GM23338 (cell line): ENCODE measurements at regions not wholly inside any gene's neighbourhood (a gene's known extent, or its start where the extent isn't known, plus 50 kb on each side); places are given as distances from the start of the nearest gene placed in this dataset.

Experiments
- ATAC-seq: fragments of 200-7000 bp; cut with Tn5 transposase; 3 replicates; pipeline ENCODE4 v1.9.1; 2020
- DNase-seq: peaks from one replicate; pipeline ENCODE4 v3.0.0-alpha.2; 2015; ENCODE audit warnings: low spot score
- H2AFZ ChIP-seq: fragments of 200-600 bp; sonication (generic); 2 replicates; pipeline ENCODE4 v1.8.0; 2016; ENCODE audit warnings: antibody characterized with exemption, mild to moderate bottlenecking, moderate library complexity
- H3F3A ChIP-seq: fragments of 200-600 bp; sonication (generic); replicated peaks from 2 replicates; pipeline ENCODE4 v1.8.0; 2017; ENCODE audit warnings: antibody characterized with exemption, mixed run types, low read depth
- H3K27ac ChIP-seq: fragments of 200-600 bp; sonication (generic); 2 replicates; pipeline ENCODE4 v1.6.1; 2016; ENCODE audit warnings: low read depth
- H3K27me3 ChIP-seq: fragments of 200-600 bp; sonication (generic); 2 replicates; pipeline ENCODE4 v1.8.0; 2016; ENCODE audit warnings: mild to moderate bottlenecking, mixed run types, moderate library complexity; ENCODE audit not compliant: insufficient read depth
- H3K36me3 ChIP-seq: fragments of 200-600 bp; sonication (generic); 2 replicates; pipeline ENCODE4 v1.8.0; 2016; ENCODE audit warnings: mild to moderate bottlenecking; ENCODE audit not compliant: insufficient read depth
- H3K4me1 ChIP-seq: fragments of 200-600 bp; sonication (generic); 2 replicates; pipeline ENCODE4 v1.8.0; 2016; ENCODE audit warnings: mild to moderate bottlenecking, moderate library complexity; ENCODE audit not compliant: insufficient read depth
- H3K4me2 ChIP-seq: fragments of 200-600 bp; sonication (generic); 2 replicates; pipeline ENCODE4 v1.7.1; 2017; ENCODE audit warnings: mixed run types
- H3K4me3 ChIP-seq: fragments of 200-600 bp; sonication (generic); 2 replicates; pipeline ENCODE4 v1.6.1; 2016; ENCODE audit warnings: mixed run types
- H3K79me2 ChIP-seq: fragments of 200-600 bp; sonication (generic); replicated peaks from 2 replicates; pipeline ENCODE4 v1.8.0; 2017; ENCODE audit warnings: mild to moderate bottlenecking; ENCODE audit not compliant: insufficient read depth
- H3K9me2 ChIP-seq: fragments of 200-600 bp; sonication (generic); 2 replicates; pipeline ENCODE4 v1.8.0; 2017; ENCODE audit not compliant: insufficient read depth
- H4K20me1 ChIP-seq: fragments of 200-600 bp; sonication (generic); replicated peaks from 2 replicates; pipeline ENCODE4 v1.8.0; 2017; ENCODE audit warnings: mild to moderate bottlenecking; ENCODE audit not compliant: insufficient read depth
- H3K27ac Mint-ChIP-seq: 2 replicates; pipeline ENCODE4 v1.8.0; 2020; ENCODE audit warnings: inconsistent platforms, mild to moderate bottlenecking, moderate library complexity, mixed read lengths
- H3K27me3 Mint-ChIP-seq: 3 replicates; pipeline ENCODE4 v1.8.0; 2022; ENCODE audit warnings: low read depth, mild to moderate bottlenecking, moderate library complexity, mixed read lengths, inconsistent platforms; ENCODE audit not compliant: insufficient read depth, poor library complexity
- H3K36me3 Mint-ChIP-seq: 3 replicates; pipeline ENCODE4 v1.8.0; 2021; ENCODE audit warnings: low read depth, mild to moderate bottlenecking, inconsistent platforms, moderate library complexity, mixed read lengths
- H3K4me1 Mint-ChIP-seq: 3 replicates; pipeline ENCODE4 v1.8.0; 2020; ENCODE audit warnings: mild to moderate bottlenecking, inconsistent platforms, mixed read lengths
- H3K4me3 Mint-ChIP-seq: 3 replicates; pipeline ENCODE4 v1.8.0; 2021; ENCODE audit warnings: moderate library complexity, mild to moderate bottlenecking, inconsistent platforms, mixed read lengths
- H3K9me3 Mint-ChIP-seq: 3 replicates; pipeline ENCODE4 v1.8.0; 2020; ENCODE audit warnings: moderate library complexity, mild to moderate bottlenecking, inconsistent platforms, mixed read lengths
- EZH2 ChIP-seq: fragments of 200-600 bp; sonication (generic); IDR thresholded peaks from one replicate; pipeline ENCODE4 v1.8.0; 2017; ENCODE audit warnings: antibody characterized with exemption, mild to moderate bottlenecking, low read depth; ENCODE audit not compliant: unreplicated experiment
- JUNB ChIP-seq: IDR thresholded peaks from one replicate; pipeline ENCODE4 v1.6.1; 2016; ENCODE audit warnings: antibody characterized with exemption; ENCODE audit not compliant: unreplicated experiment
- NANOG ChIP-seq: IDR thresholded peaks from 2 replicates; pipeline ENCODE4 v1.6.1; 2016; ENCODE audit warnings: antibody characterized with exemption, borderline replicate concordance
- TF ChIP-seq, protein P1 (sequence below): fragments of 250-450 bp; sonication (Bioruptor Pico); IDR thresholded peaks from 2 replicates; pipeline ENCODE4 v1.5.0; 2020; ENCODE audit warnings: mild to moderate bottlenecking, moderate library complexity
- TF ChIP-seq, protein P2 (sequence below): IDR thresholded peaks from 2 replicates; pipeline ENCODE4 v1.6.1; 2016; ENCODE audit warnings: antibody characterized with exemption
- TF ChIP-seq, protein P3 (sequence below): IDR thresholded peaks from one replicate; pipeline ENCODE4 v1.6.1; 2018; ENCODE audit warnings: antibody characterized with exemption; ENCODE audit not compliant: unreplicated experiment
- TF ChIP-seq, protein P4 (sequence below), 2 experiments: fragments of 200-600 bp in 1 of 2; sonication (generic) in 1 of 2; conservative IDR thresholded peaks; 2 replicates each; pipeline versions ENCODE4 v1.5.1 to v1.6.1; 2016 to 2017; ENCODE audit warnings: antibody characterized with exemption in 2 of 2, low read depth in 2 of 2, mild to moderate bottlenecking in 2 of 2, moderate library complexity in 1 of 2

DNA sequence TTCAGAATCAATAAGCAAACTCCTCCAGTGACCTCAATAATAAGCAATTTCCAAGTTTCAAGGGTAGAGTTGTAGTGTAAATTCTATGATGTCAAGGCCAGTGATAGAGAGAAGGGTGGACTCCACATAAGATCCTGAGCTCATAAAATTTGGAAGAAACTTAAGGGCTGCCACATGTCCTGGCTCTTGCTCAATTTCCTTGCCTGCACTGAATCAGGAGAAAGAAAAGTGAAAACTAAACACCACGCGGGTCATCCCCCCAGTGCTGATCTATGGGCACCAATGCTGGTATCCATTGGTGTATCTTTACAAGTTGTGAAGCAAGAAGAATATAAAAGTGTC lies 392.0 kb upstream of the INTU start:
- Histone ChIP-seq H2AFZ (no peak overlapping the region), H3K27ac (no peak overlapping the region), H3K4me2 (no peak overlapping the region), H3K27me3 (no peaks in the 10 kb centered on the region), H3K4me3 (no peak overlapping the region), H3K79me2 (no peaks in the 10 kb centered on the region), H3K4me1 (no peaks in the 10 kb centered on the region), H3K36me3 (no peaks in the 10 kb centered on the region), H3F3A (no peaks in the 10 kb centered on the region), H4K20me1 (no peaks in the 10 kb centered on the region), H3K9me2 (peaks cover 14% of the 10 kb centered on the region)
- TF ChIP-seq, protein P1, sequence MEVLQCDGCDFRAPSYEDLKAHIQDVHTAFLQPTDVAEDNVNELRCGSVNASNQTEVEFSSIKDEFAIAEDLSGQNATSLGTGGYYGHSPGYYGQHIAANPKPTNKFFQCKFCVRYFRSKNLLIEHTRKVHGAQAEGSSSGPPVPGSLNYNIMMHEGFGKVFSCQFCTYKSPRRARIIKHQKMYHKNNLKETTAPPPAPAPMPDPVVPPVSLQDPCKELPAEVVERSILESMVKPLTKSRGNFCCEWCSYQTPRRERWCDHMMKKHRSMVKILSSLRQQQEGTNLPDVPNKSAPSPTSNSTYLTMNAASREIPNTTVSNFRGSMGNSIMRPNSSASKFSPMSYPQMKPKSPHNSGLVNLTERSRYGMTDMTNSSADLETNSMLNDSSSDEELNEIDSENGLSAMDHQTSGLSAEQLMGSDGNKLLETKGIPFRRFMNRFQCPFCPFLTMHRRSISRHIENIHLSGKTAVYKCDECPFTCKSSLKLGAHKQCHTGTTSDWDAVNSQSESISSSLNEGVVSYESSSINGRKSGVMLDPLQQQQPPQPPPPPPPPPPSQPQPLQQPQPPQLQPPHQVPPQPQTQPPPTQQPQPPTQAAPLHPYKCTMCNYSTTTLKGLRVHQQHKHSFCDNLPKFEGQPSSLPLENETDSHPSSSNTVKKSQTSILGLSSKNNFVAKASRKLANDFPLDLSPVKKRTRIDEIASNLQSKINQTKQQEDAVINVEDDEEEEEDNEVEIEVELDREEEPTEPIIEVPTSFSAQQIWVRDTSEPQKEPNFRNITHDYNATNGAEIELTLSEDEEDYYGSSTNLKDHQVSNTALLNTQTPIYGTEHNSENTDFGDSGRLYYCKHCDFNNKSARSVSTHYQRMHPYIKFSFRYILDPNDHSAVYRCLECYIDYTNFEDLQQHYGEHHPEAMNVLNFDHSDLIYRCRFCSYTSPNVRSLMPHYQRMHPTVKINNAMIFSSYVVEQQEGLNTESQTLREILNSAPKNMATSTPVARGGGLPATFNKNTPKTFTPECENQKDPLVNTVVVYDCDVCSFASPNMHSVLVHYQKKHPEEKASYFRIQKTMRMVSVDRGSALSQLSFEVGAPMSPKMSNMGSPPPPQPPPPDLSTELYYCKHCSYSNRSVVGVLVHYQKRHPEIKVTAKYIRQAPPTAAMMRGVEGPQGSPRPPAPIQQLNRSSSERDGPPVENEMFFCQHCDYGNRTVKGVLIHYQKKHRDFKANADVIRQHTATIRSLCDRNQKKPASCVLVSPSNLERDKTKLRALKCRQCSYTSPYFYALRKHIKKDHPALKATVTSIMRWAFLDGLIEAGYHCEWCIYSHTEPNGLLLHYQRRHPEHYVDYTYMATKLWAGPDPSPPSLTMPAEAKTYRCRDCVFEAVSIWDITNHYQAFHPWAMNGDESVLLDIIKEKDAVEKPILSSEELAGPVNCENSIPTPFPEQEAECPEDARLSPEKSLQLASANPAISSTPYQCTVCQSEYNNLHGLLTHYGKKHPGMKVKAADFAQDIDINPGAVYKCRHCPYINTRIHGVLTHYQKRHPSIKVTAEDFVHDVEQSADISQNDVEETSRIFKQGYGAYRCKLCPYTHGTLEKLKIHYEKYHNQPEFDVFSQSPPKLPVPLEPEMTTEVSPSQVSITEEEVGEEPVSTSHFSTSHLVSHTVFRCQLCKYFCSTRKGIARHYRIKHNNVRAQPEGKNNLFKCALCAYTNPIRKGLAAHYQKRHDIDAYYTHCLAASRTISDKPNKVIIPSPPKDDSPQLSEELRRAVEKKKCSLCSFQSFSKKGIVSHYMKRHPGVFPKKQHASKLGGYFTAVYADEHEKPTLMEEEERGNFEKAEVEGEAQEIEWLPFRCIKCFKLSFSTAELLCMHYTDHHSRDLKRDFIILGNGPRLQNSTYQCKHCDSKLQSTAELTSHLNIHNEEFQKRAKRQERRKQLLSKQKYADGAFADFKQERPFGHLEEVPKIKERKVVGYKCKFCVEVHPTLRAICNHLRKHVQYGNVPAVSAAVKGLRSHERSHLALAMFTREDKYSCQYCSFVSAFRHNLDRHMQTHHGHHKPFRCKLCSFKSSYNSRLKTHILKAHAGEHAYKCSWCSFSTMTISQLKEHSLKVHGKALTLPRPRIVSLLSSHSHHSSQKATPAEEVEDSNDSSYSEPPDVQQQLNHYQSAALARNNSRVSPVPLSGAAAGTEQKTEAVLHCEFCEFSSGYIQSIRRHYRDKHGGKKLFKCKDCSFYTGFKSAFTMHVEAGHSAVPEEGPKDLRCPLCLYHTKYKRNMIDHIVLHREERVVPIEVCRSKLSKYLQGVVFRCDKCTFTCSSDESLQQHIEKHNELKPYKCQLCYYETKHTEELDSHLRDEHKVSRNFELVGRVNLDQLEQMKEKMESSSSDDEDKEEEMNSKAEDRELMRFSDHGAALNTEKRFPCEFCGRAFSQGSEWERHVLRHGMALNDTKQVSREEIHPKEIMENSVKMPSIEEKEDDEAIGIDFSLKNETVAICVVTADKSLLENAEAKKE (CRISPR knock-in tag) = no peak
- TF ChIP-seq, protein P2, sequence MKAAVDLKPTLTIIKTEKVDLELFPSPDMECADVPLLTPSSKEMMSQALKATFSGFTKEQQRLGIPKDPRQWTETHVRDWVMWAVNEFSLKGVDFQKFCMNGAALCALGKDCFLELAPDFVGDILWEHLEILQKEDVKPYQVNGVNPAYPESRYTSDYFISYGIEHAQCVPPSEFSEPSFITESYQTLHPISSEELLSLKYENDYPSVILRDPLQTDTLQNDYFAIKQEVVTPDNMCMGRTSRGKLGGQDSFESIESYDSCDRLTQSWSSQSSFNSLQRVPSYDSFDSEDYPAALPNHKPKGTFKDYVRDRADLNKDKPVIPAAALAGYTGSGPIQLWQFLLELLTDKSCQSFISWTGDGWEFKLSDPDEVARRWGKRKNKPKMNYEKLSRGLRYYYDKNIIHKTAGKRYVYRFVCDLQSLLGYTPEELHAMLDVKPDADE = no peak
- TF ChIP-seq, protein P3, sequence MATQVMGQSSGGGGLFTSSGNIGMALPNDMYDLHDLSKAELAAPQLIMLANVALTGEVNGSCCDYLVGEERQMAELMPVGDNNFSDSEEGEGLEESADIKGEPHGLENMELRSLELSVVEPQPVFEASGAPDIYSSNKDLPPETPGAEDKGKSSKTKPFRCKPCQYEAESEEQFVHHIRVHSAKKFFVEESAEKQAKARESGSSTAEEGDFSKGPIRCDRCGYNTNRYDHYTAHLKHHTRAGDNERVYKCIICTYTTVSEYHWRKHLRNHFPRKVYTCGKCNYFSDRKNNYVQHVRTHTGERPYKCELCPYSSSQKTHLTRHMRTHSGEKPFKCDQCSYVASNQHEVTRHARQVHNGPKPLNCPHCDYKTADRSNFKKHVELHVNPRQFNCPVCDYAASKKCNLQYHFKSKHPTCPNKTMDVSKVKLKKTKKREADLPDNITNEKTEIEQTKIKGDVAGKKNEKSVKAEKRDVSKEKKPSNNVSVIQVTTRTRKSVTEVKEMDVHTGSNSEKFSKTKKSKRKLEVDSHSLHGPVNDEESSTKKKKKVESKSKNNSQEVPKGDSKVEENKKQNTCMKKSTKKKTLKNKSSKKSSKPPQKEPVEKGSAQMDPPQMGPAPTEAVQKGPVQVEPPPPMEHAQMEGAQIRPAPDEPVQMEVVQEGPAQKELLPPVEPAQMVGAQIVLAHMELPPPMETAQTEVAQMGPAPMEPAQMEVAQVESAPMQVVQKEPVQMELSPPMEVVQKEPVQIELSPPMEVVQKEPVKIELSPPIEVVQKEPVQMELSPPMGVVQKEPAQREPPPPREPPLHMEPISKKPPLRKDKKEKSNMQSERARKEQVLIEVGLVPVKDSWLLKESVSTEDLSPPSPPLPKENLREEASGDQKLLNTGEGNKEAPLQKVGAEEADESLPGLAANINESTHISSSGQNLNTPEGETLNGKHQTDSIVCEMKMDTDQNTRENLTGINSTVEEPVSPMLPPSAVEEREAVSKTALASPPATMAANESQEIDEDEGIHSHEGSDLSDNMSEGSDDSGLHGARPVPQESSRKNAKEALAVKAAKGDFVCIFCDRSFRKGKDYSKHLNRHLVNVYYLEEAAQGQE = no peak
- TF ChIP-seq NANOG = no peak
- no peak for TF ChIP-seq EZH2
- TF ChIP-seq, protein P4, sequence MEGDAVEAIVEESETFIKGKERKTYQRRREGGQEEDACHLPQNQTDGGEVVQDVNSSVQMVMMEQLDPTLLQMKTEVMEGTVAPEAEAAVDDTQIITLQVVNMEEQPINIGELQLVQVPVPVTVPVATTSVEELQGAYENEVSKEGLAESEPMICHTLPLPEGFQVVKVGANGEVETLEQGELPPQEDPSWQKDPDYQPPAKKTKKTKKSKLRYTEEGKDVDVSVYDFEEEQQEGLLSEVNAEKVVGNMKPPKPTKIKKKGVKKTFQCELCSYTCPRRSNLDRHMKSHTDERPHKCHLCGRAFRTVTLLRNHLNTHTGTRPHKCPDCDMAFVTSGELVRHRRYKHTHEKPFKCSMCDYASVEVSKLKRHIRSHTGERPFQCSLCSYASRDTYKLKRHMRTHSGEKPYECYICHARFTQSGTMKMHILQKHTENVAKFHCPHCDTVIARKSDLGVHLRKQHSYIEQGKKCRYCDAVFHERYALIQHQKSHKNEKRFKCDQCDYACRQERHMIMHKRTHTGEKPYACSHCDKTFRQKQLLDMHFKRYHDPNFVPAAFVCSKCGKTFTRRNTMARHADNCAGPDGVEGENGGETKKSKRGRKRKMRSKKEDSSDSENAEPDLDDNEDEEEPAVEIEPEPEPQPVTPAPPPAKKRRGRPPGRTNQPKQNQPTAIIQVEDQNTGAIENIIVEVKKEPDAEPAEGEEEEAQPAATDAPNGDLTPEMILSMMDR (conservative IDR thresholded peaks at IDR 0.05; ENCODE audit: low read depth in 2 of 2) = no peak
- TF ChIP-seq JUNB = no peak
- no peak for ATAC-seq
- Mint-ChIP-seq H3K4me3 (no peak overlapping the region), H3K27me3 (peaks cover 2% of the 10 kb centered on the region), H3K9me3 (no peaks in the 10 kb centered on the region; the same call in 2 of the 3 replicates), H3K4me1 (no peaks in the 10 kb centered on the region), H3K36me3 (no peaks in the 10 kb centered on the region), H3K27ac (no peak overlapping the region)
- DNase-seq = no peak
